H1 (cell line): ENCODE measurements at regions not wholly inside any gene's neighbourhood (a gene's known extent, or its start where the extent isn't known, plus 50 kb on each side); places are given as distances from the start of the nearest gene placed in this dataset.

Experiments
- ATF3 ChIP-seq: IDR thresholded peaks from 2 replicates; pipeline ENCODE4 v1.6.1; 2011; ENCODE audit warnings: low read depth, mild to moderate bottlenecking, low read length; ENCODE audit not compliant: insufficient read depth
- BCL11A ChIP-seq, 2 experiments: IDR thresholded peaks; one replicate each; pipeline ENCODE4 v1.6.1; 2011; ENCODE audit warnings: low read depth in 2 of 2, low read length in 2 of 2, mild to moderate bottlenecking in 2 of 2
- CHD2 ChIP-seq: IDR thresholded peaks from 2 replicates; pipeline ENCODE4 v1.6.1; 2012; ENCODE audit warnings: low read length, improper control_type of control experiment
- CTCF ChIP-seq, 3 experiments: IDR thresholded peaks; 1 replicate in 2 of 3; 2 replicates in 1 of 3; pipeline versions ENCODE4 v1.5.1 to v1.6.1; 2011; ENCODE audit warnings: low read length in 3 of 3, mild to moderate bottlenecking in 3 of 3, inconsistent platforms in 2 of 3, low read depth in 1 of 3, moderate library complexity in 1 of 3; ENCODE audit not compliant: insufficient read depth in 1 of 3; ENCODE audit errors: control extremely low read depth in 1 of 3
- E2F6 ChIP-seq: IDR thresholded peaks from 2 replicates; pipeline ENCODE4 v1.6.1; 2012; ENCODE audit warnings: inconsistent platforms
- EZH2 ChIP-seq: fragments of 200-600 bp; sonication (generic); IDR thresholded peaks from 2 replicates; pipeline ENCODE4 v1.7.1; 2012; ENCODE audit warnings: low read depth, mild to moderate bottlenecking, moderate library complexity, low read length, inconsistent platforms; ENCODE audit not compliant: severe bottlenecking
- FOSL1 ChIP-seq: IDR thresholded peaks from 2 replicates; pipeline ENCODE4 v1.6.1; 2011; ENCODE audit warnings: mild to moderate bottlenecking, low read depth, low read length, moderate library complexity; ENCODE audit not compliant: insufficient read depth
- JUND ChIP-seq: IDR thresholded peaks from 2 replicates; pipeline ENCODE4 v1.6.1; 2011; ENCODE audit warnings: mild to moderate bottlenecking, improper control_type of control experiment, low read length
- POLR2A ChIP-seq, 2 experiments: IDR thresholded peaks; 1 replicate in 1 of 2; 2 replicates in 1 of 2; pipeline ENCODE4 v1.6.1; 2011; ENCODE audit warnings: low read depth in 2 of 2, low read length in 2 of 2, mild to moderate bottlenecking in 2 of 2; ENCODE audit errors: control extremely low read depth in 1 of 2
- RBBP5 ChIP-seq: IDR thresholded peaks from 2 replicates; pipeline ENCODE4 v1.7.1; 2012; ENCODE audit warnings: low read depth, mild to moderate bottlenecking, inconsistent platforms, low read length, moderate library complexity, borderline replicate concordance
- SRF ChIP-seq: IDR thresholded peaks from 2 replicates; pipeline ENCODE4 v1.6.1; 2011; ENCODE audit warnings: mild to moderate bottlenecking, low read depth, low read length, moderate library complexity

GRCh38 chr10:91689731-91690168, 56.9 kb upstream of the PPP1R3C start:
- no peak for TF ChIP-seq CTCF (IDR thresholded peaks at IDR 0.05; ENCODE audit: control extremely low read depth in 1 of 3, insufficient read depth in 1 of 3, low read depth in 1 of 3, low read length in 3 of 3)
- no peak for TF ChIP-seq JUND
- no peak for TF ChIP-seq RBBP5
- no peak for TF ChIP-seq CHD2
- no peak for TF ChIP-seq POLR2A (IDR thresholded peaks at IDR 0.05; ENCODE audit: control extremely low read depth in 1 of 2, low read depth in 2 of 2, low read length in 2 of 2)
- no peak for TF ChIP-seq BCL11A (IDR thresholded peaks at IDR 0.05; ENCODE audit: low read depth in 2 of 2, low read length in 2 of 2)
- TF ChIP-seq EZH2, result no peak
- no peak for TF ChIP-seq ATF3
- TF ChIP-seq SRF, result no peak
- no peak for TF ChIP-seq FOSL1
- TF ChIP-seq E2F6, result no peak
